ENCODE measurements at regions not wholly inside any gene's neighbourhood (a gene's known extent, or its start where the extent isn't known, plus 50 kb on each side); places are given as distances from the start of the nearest gene placed in this dataset.

- peak; percentile 69 for DNase-seq (ENCODE audit: low read depth)
Measured at GRCh38 chr10:94043431-94043990, 49.8 kb downstream of the PLCE1 start.

DNA sequence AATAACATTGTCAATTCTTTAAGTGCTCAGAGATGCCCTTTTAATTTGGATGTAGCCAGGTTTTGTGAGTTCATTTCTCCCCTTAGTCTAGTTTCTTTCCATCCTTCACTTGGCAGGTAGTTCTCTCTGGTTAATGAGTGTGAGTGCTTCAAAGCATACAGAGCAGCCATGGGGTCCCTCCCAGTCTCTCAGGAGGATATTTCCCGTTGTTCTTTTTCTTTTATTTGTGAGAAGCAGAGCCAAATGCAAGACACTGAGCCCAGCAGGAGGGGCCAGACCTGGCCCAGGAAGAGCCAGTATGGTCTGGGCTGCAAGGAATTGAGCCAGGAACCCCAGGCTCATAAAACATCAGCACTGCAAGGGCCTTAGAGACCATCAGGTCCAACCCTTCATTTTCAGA is 52.4 kb downstream of the PLCE1 start:
- no peak for DNase-seq (ENCODE audit: low read depth)

DNA sequence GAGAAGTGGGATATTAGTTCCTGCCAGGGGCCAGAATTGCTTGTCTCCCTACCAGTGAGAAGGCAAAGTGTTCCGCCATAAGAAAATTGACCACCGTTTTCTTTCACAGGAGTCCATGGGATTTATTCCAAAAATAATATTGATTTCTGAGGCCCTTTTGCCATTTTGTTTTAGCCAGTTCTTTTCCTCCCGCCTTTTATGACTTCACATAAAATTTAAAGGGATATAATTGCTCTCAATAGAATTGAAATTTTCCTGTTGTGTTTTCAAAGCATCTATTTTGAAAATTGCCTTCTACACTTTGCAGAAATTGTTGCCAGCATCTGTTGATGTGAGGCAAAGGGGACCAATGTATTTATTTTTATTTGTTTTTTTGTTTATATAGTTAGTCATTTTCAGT is 53.6 kb downstream of the PLCE1 start:
- no peak for DNase-seq (ENCODE audit: low read depth)

DNA sequence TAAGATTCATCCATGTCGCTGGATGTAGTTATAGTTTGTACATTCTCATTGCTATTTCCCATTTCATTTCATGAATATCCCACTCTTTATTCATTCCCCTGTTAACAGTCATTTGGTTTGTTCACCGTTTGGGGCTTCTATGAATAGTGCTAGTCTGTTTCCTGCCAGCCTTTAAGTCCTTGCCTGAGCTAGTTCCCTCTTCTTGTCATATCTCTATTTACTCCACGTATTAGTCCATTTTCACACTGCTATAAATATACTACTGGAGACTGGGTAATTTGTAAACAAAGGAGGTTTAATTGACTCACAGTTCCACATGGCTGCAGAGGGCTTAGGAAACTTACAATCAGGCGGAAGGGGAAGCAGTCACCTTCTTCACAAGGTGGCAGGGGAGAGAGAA is 56.2 kb downstream of the PLCE1 start:
- no peak for DNase-seq (ENCODE audit: low read depth)

GRCh38 chr10:94052281-94052680 is 58.5 kb downstream of the PLCE1 start:
- DNase-seq (ENCODE audit: low read depth): no peak

DNA sequence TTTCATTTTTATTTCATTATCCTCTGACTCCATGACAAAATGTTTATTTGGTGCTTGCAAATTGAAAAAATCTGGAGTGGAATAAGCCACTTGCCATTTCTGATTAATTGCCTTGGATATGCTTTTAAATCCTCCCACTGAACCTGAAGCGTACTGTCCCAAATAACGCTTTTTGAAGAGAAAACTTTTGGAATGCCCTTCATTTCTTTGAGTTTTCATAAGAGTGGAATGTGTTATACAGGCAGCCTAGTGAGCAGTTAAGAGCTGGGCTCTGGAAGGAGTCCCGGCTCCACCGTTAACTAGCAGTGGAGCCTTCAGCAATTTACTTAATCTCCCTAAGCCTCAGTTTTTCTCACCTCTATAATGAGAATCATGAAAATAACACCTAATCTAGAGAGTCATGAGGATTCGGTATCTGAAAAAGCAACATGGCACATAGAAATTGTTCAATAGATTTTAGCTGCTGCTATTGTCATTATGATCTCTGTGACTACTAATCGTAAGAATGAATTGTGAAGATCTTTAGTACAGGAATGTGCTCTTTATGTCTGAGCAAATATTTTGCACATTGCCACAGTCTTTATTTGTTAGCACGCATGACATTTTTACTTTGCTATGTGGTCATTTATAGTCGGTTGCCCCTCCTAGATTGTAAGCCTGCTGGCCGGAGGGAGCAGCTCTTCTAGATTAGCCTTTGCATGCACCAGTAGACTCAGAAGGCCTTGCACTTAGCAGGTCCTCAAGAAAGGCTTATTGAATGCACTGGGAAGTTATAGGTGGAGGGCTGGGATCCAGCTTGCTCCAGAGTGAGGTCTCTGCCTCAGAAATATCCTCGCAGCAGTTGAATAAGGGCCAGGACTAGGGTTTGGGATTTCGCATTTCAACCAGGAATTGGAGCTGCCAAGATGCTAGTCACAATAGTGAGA is 59.4 kb downstream of the PLCE1 start:
- DNase-seq (ENCODE audit: low read depth): no peak

GRCh38 chr10:94059178-94059883 is 65.6 kb downstream of the PLCE1 start:
- DNase-seq (ENCODE audit: low read depth): no peak

- no peak for DNase-seq (ENCODE audit: low read depth)
Measured at GRCh38 chr10:94061026-94061425, 67.3 kb downstream of the PLCE1 start.

DNA sequence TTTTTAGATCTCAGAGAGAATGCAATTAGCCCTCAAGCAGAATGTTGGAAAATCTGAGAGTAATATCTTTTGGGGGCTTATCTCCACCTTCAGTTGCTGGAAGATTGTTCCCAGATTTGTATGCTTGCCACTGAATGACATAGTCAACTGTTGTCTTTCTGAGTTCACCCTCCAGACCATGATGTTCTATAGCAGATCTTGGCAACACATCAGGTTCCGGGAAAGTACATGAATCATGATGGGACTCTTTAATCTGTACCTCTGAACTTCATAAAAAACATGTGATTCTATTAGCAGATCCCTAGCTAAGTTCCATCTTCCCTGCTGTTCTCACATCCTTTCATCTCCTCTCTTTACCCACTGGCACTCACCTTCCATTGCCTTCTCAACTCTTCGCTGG is 68.9 kb downstream of the PLCE1 start:
- DNase-seq (ENCODE audit: low read depth): no peak

DNA sequence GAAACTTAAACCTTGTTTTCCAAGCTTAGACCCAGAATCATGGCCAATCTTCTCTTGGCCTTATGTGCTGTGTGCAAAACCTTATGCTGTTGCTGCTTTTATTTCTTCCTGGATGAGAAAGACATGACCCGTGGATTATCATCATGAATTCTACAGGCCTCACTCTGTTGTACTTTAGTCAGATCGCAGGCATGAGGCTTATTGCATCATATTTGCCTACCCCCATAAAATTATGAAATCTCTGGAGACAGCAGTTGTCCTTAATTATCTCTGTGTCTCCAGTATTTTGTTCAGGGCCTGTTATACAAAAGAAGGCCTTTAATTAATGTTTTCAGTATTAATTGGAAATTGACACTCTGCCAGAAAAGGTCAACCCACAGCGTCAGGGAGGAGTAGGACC is 71.6 kb downstream of the PLCE1 start:
- DNase-seq (ENCODE audit: low read depth): no peak

- no peak for DNase-seq (ENCODE audit: low read depth)
Measured at GRCh38 chr10:94065787-94066186, 72.1 kb downstream of the PLCE1 start.

DNA sequence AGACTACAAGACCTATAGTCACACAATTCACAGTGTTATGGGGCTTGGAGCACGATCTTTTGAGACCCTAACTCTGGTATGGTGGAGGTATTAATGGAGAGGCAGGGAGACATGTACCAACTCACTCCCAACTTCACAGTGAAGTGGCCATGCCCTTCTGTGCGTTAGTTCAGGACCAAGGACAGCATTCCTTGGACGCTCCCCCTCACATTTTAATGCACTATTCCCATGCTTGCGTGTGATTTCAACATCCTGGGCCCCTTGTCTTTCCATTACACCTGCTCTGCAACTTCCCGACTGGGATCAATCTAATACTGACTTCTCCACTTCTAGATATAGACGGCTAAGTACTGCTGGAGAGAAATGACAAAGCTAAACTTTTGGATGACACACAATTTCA is 72.7 kb downstream of the PLCE1 start:
- peak; percentile 28 for DNase-seq (ENCODE audit: low read depth)

DNA sequence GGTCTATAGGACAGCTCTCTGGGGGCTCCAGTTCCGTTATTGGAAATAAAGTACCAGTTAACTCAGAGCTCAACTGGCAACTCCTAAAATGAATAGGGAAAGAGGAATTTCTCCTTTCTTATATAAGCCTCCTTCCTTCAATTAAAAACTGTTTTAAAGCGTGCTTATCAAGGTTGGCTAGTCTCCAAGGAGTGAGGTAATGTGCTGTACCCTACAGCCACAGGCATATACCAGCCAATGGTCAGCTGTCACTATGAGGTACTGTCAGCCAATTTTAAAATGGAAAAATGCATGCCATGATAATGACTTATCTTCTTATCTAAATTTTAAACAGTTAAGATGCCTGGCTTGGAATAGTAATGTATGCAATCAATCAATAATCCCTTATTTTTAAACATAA is 76.2 kb downstream of the PLCE1 start:
- peak; percentile 75 for DNase-seq (ENCODE audit: low read depth)

- DNase-seq (ENCODE audit: low read depth): no peak
Measured at GRCh38 chr10:94074462-94074861, 80.7 kb downstream of the PLCE1 start.

DNA sequence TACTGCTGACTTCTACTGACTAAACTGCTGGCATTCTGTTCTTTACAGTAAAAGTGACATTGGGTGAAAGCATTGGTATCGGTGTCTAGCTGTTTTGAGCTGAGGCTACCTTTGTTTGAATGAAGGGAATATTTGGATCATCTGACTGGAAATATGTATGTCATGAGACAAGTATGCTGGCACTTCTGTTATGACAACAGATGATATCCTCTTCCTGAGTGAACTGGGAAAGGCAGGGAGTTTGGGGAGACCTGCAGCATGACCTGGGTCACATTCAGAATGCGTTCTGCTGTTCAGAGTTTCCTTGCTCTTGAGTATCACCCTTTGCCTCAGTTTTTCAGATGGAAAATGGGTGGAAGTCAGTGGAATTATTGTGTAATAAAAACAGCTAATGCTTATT is 81.8 kb downstream of the PLCE1 start:
- peak; percentile 27 for DNase-seq (ENCODE audit: low read depth)

DNA sequence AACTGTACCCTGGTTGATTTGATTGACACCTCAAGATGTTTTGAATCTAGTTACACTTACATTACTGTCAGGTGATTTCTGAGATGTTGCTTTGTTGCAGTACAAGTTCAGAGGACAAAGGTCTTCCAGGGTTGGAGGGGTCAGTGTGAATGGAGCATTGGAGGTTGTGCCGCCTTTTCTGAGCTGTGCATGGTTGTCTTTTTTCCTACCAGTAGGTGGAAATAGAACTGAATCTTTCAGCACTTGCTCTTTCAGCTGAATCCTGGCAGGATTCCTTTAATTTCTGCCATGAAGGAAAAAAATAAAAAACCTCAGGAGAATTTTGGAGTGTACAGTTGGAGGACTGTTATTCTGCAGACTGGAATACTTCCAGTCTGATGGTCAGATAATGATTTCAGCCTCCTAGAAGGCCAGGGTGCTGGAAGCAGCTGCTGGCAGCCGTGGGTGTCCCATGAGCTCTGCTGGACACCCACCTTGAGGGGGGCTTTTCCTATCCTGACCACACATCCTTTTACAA is 82.7 kb downstream of the PLCE1 start:
- DNase-seq (ENCODE audit: low read depth): peak; percentile 56

- DNase-seq (ENCODE audit: low read depth): no peak
Measured at GRCh38 chr10:94077042-94077441, 83.3 kb downstream of the PLCE1 start.

GRCh38 chr10:94080108-94080507 is 86.4 kb downstream of the PLCE1 start:
- DNase-seq (ENCODE audit: low read depth): no peak

DNA sequence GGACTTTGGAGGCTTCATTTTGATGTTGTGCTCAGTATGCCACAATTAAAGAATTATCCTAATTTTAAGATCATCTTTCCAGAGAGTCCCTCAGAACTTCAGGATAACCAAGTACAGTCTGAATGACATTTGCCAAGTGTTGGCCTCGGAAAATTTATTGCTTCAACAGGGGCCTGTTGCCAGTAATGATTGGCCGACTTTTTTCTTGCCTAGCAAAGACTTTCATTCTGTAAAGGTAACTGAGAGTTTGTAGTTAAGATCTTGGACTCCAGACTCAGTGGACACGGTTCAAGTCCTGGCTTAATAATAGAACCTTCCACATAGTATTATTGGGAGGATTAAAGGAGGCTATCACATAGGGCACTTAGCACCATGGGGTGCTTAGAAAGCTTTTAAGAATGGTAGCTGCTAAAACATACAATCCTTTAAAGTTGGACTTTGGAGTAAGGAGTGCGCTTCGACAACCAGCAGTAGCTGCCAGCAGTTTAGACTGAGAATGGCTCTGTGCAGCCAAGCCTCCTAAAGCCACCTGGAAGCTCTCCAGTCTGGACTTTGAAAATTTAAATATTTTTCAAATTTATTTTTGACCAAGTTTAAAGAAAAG is 90.0 kb downstream of the PLCE1 start:
- DNase-seq (ENCODE audit: low read depth): no peak

DNA sequence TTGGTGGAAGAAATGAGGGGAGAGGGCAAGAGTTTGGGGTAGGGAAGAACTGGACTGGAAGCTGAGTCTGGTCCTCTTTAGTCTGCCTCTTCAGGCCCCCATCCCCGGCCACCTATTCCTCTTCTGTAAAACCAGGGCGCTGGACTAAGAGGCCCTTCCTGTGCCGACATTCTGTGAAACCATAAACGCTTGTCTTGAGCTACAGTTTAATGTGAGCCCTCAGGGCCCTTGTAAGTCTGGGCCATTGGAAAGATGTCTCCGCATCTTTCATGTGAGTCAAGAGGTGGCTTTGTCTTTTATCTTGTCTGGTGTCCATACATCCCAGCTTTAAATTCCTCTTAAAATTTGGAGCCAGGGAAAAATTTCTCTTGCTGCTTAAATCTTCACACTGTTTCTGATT is 90.6 kb downstream of the PLCE1 start:
- no peak for DNase-seq (ENCODE audit: low read depth)

DNA sequence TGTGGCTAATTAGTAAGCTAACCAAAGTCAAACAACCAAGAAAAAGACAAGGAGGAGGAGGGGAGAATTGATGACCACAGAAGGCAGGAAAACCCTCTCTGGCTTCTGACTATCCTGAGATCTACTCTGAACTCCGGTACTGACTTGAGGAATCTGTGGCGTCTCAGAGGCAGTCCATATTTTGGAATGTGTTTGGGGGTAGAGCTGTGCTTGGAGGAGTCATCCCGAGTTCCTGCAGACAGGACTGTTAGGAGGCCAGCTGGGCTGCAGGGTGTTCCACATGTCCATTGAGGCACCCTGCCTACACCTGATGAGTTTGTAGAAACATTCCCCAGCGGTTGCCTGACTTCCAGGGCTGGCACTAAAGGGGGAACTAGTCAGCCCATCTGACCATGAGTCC is 91.6 kb downstream of the PLCE1 start:
- DNase-seq (ENCODE audit: low read depth): no peak

DNA sequence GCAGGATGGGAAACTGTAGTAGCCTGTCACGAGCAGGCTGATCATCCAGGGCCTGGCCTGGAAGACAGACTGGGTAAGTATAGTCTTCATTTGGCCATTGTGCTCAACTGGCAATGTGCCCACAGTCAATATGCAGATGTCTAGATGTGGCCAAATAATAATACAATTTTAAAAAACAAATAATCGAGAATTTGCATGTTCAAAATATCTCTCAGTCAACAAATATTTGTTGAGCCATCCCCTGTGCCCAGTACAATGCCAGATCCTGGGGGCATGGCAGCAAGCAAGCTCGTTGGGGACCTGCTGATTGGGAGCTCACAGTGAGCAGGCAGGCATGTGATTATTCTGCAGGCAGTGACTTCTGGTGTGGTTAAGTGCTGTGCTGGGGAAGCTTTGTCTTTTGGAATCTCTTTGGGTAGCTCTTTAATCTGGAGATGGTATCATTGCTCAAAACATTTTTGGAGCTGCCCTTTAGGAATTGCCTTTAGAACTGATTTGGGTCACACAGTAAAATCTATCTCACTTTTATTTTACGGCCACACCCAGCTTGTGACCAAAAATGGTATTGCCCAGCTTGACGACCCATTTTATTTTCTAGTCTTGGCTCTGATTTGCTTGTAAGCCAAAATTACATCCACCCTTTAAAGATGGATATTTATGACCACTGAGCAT is 92.2 kb downstream of the PLCE1 start:
- no peak for DNase-seq (ENCODE audit: low read depth)
